A204.1 (cell line): ENCODE measurements at regions not wholly inside any gene's neighbourhood (a gene's known extent, or its start where the extent isn't known, plus 50 kb on each side); places are given as distances from the start of the nearest gene placed in this dataset.

Experiments used
- FAIRE-seq: peaks from 2 replicates; lab custom pipeline; 2012; peaks lifted over from hg19 to GRCh38; lab: Jason Lieb, UNC

- no peak for FAIRE-seq
These were observed 263.7 kb downstream of the SOX11 start for GRCh38 chr2:5955921-5956320.

- no peak for FAIRE-seq
These were observed 267.9 kb downstream of the SOX11 start for GRCh38 chr2:5959836-5960820.

- FAIRE-seq, result no peak
These were observed 275.3 kb downstream of the SOX11 start for GRCh38 chr2:5967506-5967905.

- FAIRE-seq, result no peak
These were observed 277.1 kb downstream of the SOX11 start for GRCh38 chr2:5969303-5969702.

GRCh38 chr2:5970347-5970746 lies 278.2 kb downstream of the SOX11 start:
- no peak for FAIRE-seq

- FAIRE-seq, result no peak
These were observed 282.3 kb downstream of the SOX11 start for GRCh38 chr2:5974477-5974876.

- no peak for FAIRE-seq
These were observed 283.2 kb downstream of the SOX11 start for GRCh38 chr2:5975401-5975800.

GRCh38 chr2:5976531-5977065 lies 284.4 kb downstream of the SOX11 start:
- FAIRE-seq, result no peak

- no peak for FAIRE-seq
These were observed 285.3 kb downstream of the SOX11 start for GRCh38 chr2:5977477-5977876.

- no peak for FAIRE-seq
These were observed 286.1 kb downstream of the SOX11 start for GRCh38 chr2:5978131-5978751.

- FAIRE-seq, result no peak
These were observed 288.4 kb downstream of the SOX11 start for GRCh38 chr2:5980450-5981190.

GRCh38 chr2:5982193-5982902 lies 290.2 kb downstream of the SOX11 start:
- no peak for FAIRE-seq

- FAIRE-seq, result no peak
These were observed 290.7 kb downstream of the SOX11 start for GRCh38 chr2:5982903-5983265.

- FAIRE-seq, result no peak
These were observed 291.5 kb downstream of the SOX11 start for GRCh38 chr2:5983511-5984272.

- no peak for FAIRE-seq
These were observed 292.1 kb downstream of the SOX11 start for GRCh38 chr2:5984273-5984655.

GRCh38 chr2:5984946-5985345 lies 292.8 kb downstream of the SOX11 start:
- no peak for FAIRE-seq

GRCh38 chr2:5985536-5986385 lies 293.6 kb downstream of the SOX11 start:
- no peak for FAIRE-seq

GRCh38 chr2:5986801-5987787 lies 294.9 kb downstream of the SOX11 start:
- FAIRE-seq, result no peak

GRCh38 chr2:5988120-5988519 lies 295.9 kb downstream of the SOX11 start:
- FAIRE-seq, result no peak
